ENCODE measurements at regions not wholly inside any gene's neighbourhood (a gene's known extent, or its start where the extent isn't known, plus 50 kb on each side); places are given as distances from the start of the nearest gene placed in this dataset.

- no peak for DNase-seq (ENCODE audit: low read depth in 1 of 2, low spot score in 1 of 2)
- 0% methylated on average over 3 of the region's 3 CpGs for whole genome bisulfite sequencing (ENCODE audit: missing lambda C conversion rate)
- Histone ChIP-seq H3K4me1 (no peaks in the 10 kb centered on the region), H3K9me3 (no peaks in the 10 kb centered on the region), H3K4me3 (no peak overlapping the region), H3K27ac (no peak overlapping the region), H3K4me2 (no peak overlapping the region)
- TF ChIP-seq HOXB5 (CRISPR knock-in tag; IDR thresholded peaks at IDR 0.05) (no peak), ATOH8 (CRISPR knock-in tag; IDR thresholded peaks at IDR 0.05; ENCODE audit: low read depth) (no peak), EHF (CRISPR knock-in tag; IDR thresholded peaks at IDR 0.05) (no peak), BHLHE40 (IDR thresholded peaks at IDR 0.05; ENCODE audit: low read depth, low read length) (no peak), TFCP2L1 (CRISPR knock-in tag; IDR thresholded peaks at IDR 0.05) (no peak), RFX5 (IDR thresholded peaks at IDR 0.05) (no peak), RNF2 (IDR thresholded peaks at IDR 0.05; ENCODE audit: borderline replicate concordance, low read depth) (no peak), CTCF (IDR thresholded peaks at IDR 0.05) (no peak), SREBF2 (IDR thresholded peaks at IDR 0.05) (no peak), CBX2 (IDR thresholded peaks at IDR 0.05; ENCODE audit: borderline replicate concordance, low read depth) (no peak), E2F6 (IDR thresholded peaks at IDR 0.05; ENCODE audit: borderline replicate concordance, low read depth) (no peak), NFE2L2 (conservative IDR thresholded peaks at IDR 0.05; ENCODE audit: low read length) (no peak), HMGXB4 (CRISPR knock-in tag; IDR thresholded peaks at IDR 0.05; ENCODE audit: borderline replicate concordance) (no peak)
- POLR2A ChIA-PET, result no interaction called here
- no peak for FAIRE-seq
- no peak for ATAC-seq
- CTCF ChIA-PET, result no interaction called here
Observed at GRCh38 chr9:117927354-117927753, 223.2 kb downstream of the TLR4 start.

GRCh38 chr9:117929868-117930267 lies 225.7 kb downstream of the TLR4 start:
- CTCF ChIA-PET, result no interaction called here
- no peak overlapping the region for H3K4me2 ChIP-seq
- TF ChIP-seq, protein P1, sequence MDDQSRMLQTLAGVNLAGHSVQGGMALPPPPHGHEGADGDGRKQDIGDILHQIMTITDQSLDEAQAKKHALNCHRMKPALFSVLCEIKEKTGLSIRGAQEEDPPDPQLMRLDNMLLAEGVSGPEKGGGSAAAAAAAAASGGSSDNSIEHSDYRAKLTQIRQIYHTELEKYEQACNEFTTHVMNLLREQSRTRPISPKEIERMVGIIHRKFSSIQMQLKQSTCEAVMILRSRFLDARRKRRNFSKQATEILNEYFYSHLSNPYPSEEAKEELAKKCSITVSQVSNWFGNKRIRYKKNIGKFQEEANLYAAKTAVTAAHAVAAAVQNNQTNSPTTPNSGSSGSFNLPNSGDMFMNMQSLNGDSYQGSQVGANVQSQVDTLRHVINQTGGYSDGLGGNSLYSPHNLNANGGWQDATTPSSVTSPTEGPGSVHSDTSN (IDR thresholded peaks at IDR 0.05), result no peak
- TF ChIP-seq JUNB (IDR thresholded peaks at IDR 0.05), result no peak
- no peak for TF ChIP-seq GATA3 (IDR thresholded peaks at IDR 0.05; ENCODE audit: borderline replicate concordance)
- TF ChIP-seq HOXA7 (CRISPR knock-in tag; IDR thresholded peaks at IDR 0.05), result no peak
- no peak for TF ChIP-seq POLR2AphosphoS2 (conservative IDR thresholded peaks at IDR 0.05; ENCODE audit: low read length)
- TF ChIP-seq, protein P2, sequence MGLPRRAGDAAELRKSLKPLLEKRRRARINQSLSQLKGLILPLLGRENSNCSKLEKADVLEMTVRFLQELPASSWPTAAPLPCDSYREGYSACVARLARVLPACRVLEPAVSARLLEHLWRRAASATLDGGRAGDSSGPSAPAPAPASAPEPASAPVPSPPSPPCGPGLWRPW (IDR thresholded peaks at IDR 0.05), result no peak
- TF ChIP-seq POLR2A (IDR thresholded peaks at IDR 0.05; ENCODE audit: low read length), result no peak
- TF ChIP-seq CEBPB (IDR thresholded peaks at IDR 0.05), result no peak
- TF ChIP-seq FOSL2 (IDR thresholded peaks at IDR 0.05), result no peak
- TF ChIP-seq FOSL2 (CRISPR knock-in tag; IDR thresholded peaks at IDR 0.05), result no peak
- no peak for TF ChIP-seq CHD2 (IDR thresholded peaks at IDR 0.05; ENCODE audit: low read length, partially characterized antibody)
- TF ChIP-seq SMC3 (IDR thresholded peaks at IDR 0.05), result no peak
- TF ChIP-seq EP300 (IDR thresholded peaks at IDR 0.05), result no peak
- no peaks in the 10 kb centered on the region for H3K9me3 ChIP-seq
- H3K27ac ChIP-seq, result no peak overlapping the region
- ATAC-seq (no peak), FAIRE-seq (no peak), DNase-seq (ENCODE audit: low read depth in 1 of 2, low spot score in 1 of 2) (no peak)
- H3K4me1 ChIP-seq, result no peaks in the 10 kb centered on the region
- POLR2A ChIA-PET, result no interaction called here
- 0% methylated on average over 1 of the region's 1 CpG for WGBS (ENCODE audit: missing lambda C conversion rate)
- H3K4me3 ChIP-seq, result no peak overlapping the region

Measured in A549 (cell line).